KOPT-K1 (cell line): ENCODE measurements at regions not wholly inside any gene's neighbourhood (a gene's known extent, or its start where the extent isn't known, plus 50 kb on each side); places are given as distances from the start of the nearest gene placed in this dataset.

Source experiments
- H3K27ac ChIP-seq: fragments of 200-600 bp; sonication (generic); 2 replicates; pipeline ENCODE4 v1.5.1; 2016; ENCODE audit warnings: antibody characterized with exemption, mild to moderate bottlenecking, low read depth, low read length; ENCODE audit not compliant: poor library complexity, severe bottlenecking
- H3K36me3 ChIP-seq: fragments of 200-600 bp; sonication (generic); 2 replicates; pipeline ENCODE4 v1.5.1; 2017; ENCODE audit warnings: antibody characterized with exemption, mild to moderate bottlenecking, low read length, moderate library complexity; ENCODE audit not compliant: insufficient read depth
- H3K9me3 ChIP-seq: fragments of 200-600 bp; sonication (generic); 2 replicates; pipeline ENCODE4 v1.5.1; 2017; ENCODE audit warnings: antibody characterized with exemption, low read length, mild to moderate bottlenecking; ENCODE audit not compliant: insufficient read depth, poor library complexity, severe bottlenecking

DNA sequence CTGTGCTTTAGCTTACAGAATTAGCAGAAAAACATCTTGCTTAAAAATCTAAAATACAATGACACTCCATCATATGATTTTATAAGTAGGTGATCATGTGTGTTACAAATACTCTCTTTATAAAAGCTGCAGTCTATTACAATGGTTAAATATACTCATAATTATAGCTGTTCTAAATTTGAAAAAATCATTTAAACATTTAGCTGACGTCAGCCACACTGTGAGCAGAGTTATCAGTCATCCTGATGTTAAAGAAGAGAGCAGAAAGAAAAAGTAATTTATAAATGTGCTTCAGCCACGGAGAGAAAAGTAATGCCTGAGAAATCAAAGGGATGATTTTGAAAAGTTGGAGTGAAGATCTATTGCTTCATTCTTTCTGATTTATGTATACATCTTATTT lies 1325.9 kb upstream of the B3GALT2 start:
- Histone ChIP-seq H3K9me3 (peaks cover 26% of the 10 kb centered on the region), H3K36me3 (no peaks in the 10 kb centered on the region), H3K27ac (no peak overlapping the region)

DNA sequence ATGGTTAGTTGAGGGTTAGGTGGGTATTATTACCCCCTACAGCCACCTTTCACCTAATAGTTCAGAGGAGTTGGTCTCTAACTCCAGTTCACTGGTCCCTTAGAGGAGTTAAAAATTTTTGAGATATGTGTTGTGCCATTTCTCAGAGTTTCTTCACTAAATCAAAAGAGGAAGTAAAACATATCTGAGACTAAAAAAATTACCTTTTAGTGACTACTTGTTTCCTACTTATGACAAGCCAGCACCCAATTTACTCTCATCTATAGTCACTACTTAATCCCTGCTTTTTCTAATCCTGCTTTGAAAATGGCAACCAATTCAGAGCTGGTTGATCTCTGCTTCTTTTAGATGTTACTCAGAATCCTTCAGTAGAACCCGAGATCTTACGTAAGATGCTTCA lies 1316.8 kb upstream of the B3GALT2 start:
- Histone ChIP-seq H3K36me3 (no peaks in the 10 kb centered on the region), H3K27ac (no peak overlapping the region), H3K9me3 (no peaks in the 10 kb centered on the region)

DNA sequence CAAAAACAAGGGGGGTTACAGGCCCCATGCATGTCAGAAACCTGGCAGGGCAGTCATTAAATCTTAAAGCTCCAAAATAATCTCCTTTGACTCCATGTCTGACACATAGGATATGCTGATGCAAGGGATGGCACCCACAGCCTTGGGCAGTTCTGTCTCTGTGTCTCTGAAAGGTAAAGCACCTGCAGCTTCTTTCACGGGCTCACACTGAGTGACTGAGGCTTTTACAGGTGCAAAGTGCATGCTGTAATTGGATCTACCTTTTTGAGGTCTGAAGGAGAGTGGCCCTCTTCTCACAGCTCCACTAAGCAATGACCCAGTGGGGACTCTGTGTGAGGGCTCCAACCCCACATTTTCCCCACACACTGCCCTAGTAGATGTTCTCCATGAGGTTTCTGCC lies 1309.0 kb upstream of the B3GALT2 start:
- Histone ChIP-seq H3K9me3 (peaks cover 12% of the 10 kb centered on the region), H3K36me3 (no peaks in the 10 kb centered on the region), H3K27ac (no peak overlapping the region)

DNA sequence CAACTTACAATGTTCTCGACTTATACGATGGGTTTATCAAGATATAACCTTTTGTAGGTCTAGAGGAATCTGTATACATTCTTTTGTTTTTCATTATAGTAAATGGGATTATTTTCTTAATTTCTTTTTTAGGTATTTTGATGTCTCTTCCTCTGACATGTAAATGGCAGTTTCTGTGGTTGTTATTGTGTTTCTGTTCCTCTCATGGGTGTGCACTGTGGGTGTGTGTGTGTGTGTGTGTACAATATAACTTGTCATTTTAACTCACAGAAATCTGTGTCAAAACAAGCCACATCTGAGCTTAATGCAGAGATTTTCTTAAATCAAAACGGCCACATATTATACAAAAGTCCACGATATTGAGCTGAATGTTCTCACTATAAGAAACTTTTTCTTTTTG lies 1300.8 kb upstream of the B3GALT2 start:
- Histone ChIP-seq H3K36me3 (no peaks in the 10 kb centered on the region), H3K9me3 (no peaks in the 10 kb centered on the region), H3K27ac (no peak overlapping the region)

GRCh38 chr1:194485432-194485831 lies 1299.0 kb upstream of the B3GALT2 start:
- no peaks in the 10 kb centered on the region for H3K36me3 ChIP-seq
- no peaks in the 10 kb centered on the region for H3K9me3 ChIP-seq
- H3K27ac ChIP-seq = no peak overlapping the region

DNA sequence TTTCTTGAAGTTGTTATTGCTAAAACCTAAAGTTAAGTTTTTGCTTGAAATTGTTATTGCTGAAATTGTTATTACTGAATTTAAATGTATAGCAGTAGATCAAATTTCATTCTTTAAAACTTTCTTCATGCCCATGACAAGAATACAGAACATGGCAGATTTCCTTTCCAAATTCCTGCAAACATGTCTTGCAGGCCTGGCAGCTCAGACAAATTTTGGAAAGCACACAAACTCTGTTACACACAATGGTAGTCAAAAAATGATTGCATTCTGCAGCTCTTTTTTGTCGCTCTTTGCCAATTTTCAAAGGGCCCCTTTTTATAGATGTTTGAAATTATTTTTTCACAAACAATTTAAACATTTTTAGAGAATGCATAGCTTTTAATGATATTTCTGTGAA lies 1292.3 kb upstream of the B3GALT2 start:
- no peaks in the 10 kb centered on the region for H3K9me3 ChIP-seq
- H3K36me3 ChIP-seq = no peaks in the 10 kb centered on the region
- H3K27ac ChIP-seq = no peak overlapping the region

GRCh38 chr1:194477908-194478307 lies 1291.5 kb upstream of the B3GALT2 start:
- no peaks in the 10 kb centered on the region for H3K36me3 ChIP-seq
- no peaks in the 10 kb centered on the region for H3K9me3 ChIP-seq
- H3K27ac ChIP-seq = no peak overlapping the region

DNA sequence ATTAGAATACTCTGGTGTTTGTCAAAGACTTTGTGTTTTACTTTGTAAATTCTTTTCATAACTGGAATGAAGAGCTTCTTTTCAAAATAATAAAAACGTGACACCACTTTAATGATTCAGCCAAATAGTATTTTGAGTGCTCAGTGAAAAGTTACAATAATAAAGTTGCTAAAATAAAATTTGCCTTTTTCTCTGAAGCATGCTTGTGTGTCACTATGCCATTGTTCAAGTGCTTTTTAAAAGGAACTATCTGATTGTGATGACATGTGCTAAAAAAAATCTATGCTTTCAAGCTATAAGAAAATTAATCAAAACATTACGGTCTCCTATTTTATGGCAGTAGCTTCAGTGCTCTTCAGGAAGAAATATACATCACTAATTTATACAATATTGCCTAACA lies 1290.5 kb upstream of the B3GALT2 start:
- Histone ChIP-seq H3K36me3 (no peaks in the 10 kb centered on the region), H3K9me3 (no peaks in the 10 kb centered on the region), H3K27ac (no peak overlapping the region)

GRCh38 chr1:194476351-194476750 lies 1289.9 kb upstream of the B3GALT2 start:
- no peaks in the 10 kb centered on the region for H3K9me3 ChIP-seq
- H3K36me3 ChIP-seq = no peaks in the 10 kb centered on the region
- H3K27ac ChIP-seq = no peak overlapping the region

DNA sequence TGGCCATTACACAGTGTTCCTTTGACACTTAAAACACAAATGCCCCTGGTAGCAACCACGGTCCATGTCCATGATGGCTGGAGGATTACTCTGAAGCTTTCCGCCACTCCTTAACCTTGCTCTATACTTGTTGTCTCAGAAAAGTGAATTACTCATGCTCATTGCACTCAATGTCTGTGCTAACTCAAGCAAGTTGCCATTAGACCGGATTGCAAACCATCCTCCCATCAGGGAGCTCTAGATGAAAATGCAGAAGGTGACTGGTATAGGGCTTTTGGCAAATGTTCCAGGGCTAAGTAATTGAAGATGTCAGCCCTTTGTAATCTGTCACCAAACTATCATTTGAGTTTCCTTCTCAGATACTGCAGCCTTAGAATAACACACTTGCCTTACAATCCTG lies 1288.3 kb upstream of the B3GALT2 start:
- no peak overlapping the region for H3K27ac ChIP-seq

DNA sequence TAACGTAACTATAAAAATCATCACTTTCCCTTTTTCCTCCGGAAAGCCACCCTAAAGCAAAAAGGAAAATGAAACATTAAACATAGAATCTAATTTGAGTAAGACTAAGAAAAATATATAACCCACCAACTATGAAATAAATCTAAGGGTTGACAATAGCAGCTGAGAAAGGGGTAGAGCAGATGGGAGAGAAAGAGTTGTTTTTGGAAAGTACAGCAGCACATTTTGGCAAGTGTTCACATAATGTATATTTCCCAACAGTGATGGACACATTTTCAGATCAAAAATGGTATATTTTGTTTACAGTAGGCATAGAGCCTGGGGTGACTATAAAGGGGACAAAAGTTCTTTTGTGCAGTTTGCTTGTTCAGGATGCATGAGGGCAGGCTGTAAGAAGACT lies 1287.4 kb upstream of the B3GALT2 start:
- Histone ChIP-seq H3K27ac (no peak overlapping the region), H3K36me3 (no peaks in the 10 kb centered on the region), H3K9me3 (no peaks in the 10 kb centered on the region)

More for the DNA sequence above, 1288.3 kb upstream of the B3GALT2 start:
- Histone ChIP-seq H3K9me3 (no peaks in the 10 kb centered on the region), H3K36me3 (no peaks in the 10 kb centered on the region)

- Histone ChIP-seq H3K27ac (no peak overlapping the region), H3K9me3 (no peaks in the 10 kb centered on the region), H3K36me3 (no peaks in the 10 kb centered on the region)
These were observed 1282.9 kb upstream of the B3GALT2 start for GRCh38 chr1:194469282-194469681.

DNA sequence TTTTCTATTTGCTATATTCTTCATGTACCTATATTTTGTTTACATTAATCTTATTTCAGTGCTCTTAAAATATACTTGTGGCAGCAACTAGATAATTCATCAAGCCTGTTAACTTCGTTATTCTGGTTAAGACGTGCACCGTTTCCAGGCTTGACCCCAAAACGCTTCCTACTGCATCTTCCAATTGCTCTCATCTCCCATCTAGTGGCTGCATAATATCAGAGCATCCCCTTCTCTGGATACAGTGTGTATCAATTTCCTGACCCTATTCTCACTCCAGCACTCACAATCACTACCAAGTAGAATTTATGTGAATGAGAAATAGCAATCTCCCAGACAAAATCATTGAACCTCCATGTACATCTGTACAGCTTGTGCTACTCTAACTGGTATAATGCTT lies 1280.3 kb upstream of the B3GALT2 start:
- Histone ChIP-seq H3K36me3 (no peaks in the 10 kb centered on the region), H3K27ac (no peak overlapping the region), H3K9me3 (no peaks in the 10 kb centered on the region)

- H3K27ac ChIP-seq = no peak overlapping the region
- H3K9me3 ChIP-seq = no peaks in the 10 kb centered on the region
- H3K36me3 ChIP-seq = no peaks in the 10 kb centered on the region
These were observed 1261.2 kb upstream of the B3GALT2 start for GRCh38 chr1:194447636-194448035.

DNA sequence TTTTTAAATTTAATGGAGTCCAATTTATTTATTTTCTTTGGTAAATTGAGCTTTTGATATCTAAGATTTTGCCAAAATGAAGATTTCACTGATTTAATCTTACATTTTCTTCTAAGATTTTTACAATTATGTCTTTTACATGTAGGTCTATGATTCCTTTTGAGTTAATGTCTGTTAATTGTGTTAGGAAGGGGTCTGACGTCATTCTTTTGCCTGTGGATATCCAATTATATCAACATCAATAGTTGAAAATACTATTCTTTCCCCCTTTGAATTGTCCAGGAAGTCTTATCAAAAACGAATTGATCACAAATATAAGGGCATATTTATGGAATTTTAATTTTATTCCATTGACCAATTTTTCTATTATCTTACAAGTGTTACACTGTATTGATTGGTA lies 1258.8 kb upstream of the B3GALT2 start:
- Histone ChIP-seq H3K36me3 (no peaks in the 10 kb centered on the region), H3K27ac (no peak overlapping the region), H3K9me3 (no peaks in the 10 kb centered on the region)

DNA sequence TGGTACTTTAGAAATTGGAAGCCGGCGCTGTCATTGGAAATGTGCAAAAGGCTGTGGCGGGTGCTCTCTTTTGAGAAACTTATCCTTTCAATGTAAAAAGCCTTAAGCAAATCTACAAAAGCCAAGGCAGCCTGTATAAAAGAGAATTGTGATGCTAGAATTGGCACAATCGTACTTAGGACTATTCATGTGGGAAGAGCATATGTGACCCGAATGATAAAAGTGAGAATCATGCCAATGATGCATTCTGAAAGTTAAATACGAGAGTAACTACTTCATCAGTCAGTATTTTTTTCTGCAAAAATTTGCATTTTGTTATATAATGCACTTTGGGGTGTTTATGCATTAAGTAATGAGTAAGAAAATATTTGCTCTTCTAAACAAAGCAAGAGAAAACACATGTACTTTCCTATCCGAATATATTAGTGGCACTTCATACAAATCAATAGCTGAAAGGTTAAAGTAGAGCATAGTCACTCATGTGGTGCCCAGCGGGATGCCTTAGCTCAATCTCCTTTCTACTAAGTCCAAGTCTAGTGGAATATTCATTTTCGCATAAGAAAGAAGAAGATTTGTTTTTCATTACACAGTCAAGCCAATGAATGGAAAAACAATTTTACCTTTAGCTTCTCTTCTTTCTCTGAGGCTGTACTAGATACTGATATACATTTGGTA lies 1256.6 kb upstream of the B3GALT2 start:
- no peak overlapping the region for H3K27ac ChIP-seq
- no peaks in the 10 kb centered on the region for H3K9me3 ChIP-seq
- no peaks in the 10 kb centered on the region for H3K36me3 ChIP-seq
